ENCODE measurements at regions not wholly inside any gene's neighbourhood (a gene's known extent, or its start where the extent isn't known, plus 50 kb on each side); places are given as distances from the start of the nearest gene placed in this dataset.

- no peak for DNase-seq
These were observed 260.7 kb upstream of the CSF3R start for GRCh38 chr1:36743286-36744005.

GRCh38 chr1:36741066-36741465 lies 258.4 kb upstream of the CSF3R start:
- DNase-seq: no peak

- DNase-seq: no peak
These were observed 257.7 kb upstream of the CSF3R start for GRCh38 chr1:36740446-36740845.

GRCh38 chr1:36739703-36740289 lies 257.1 kb upstream of the CSF3R start:
- no peak for DNase-seq

DNA sequence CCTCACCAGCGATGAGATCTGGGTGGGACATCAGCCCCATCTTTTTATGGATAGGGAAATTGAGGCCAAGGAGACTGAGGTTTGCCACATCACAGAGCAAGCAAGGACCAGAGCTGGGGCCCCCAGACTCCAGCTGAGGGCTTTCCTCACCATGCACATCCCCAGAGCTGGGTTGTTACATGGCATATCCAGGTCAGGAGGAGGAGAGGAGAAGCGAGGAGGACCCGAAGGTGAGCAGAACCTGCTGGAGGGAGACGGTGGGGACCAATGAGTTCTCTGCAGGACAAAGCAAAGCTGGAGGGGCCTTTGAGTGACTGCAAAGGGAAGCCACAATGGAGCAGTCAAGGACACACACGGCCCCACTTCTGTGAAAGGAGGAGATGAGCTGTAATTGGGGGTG lies 255.5 kb upstream of the CSF3R start:
- DNase-seq: no peak

DNA sequence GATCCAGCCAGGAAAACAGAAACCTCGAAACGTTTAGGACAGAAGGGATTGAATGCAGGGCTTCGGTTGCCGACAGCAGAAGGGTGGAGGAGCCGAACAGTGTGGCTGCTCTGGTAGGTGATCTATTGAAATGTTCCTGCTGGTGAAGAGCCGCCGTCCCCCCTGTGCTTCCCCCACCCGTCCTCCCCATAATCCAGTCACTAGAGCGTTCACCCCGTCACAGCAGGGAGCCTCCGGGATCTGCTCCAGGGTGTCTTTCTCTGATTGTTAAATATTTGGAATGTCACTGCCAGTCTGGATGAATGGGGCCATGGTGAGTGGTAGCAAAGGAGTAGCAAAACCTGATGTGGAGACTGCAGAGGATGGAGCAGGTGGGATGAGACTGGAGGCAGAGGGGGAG lies 255.1 kb upstream of the CSF3R start:
- DNase-seq: no peak

DNA sequence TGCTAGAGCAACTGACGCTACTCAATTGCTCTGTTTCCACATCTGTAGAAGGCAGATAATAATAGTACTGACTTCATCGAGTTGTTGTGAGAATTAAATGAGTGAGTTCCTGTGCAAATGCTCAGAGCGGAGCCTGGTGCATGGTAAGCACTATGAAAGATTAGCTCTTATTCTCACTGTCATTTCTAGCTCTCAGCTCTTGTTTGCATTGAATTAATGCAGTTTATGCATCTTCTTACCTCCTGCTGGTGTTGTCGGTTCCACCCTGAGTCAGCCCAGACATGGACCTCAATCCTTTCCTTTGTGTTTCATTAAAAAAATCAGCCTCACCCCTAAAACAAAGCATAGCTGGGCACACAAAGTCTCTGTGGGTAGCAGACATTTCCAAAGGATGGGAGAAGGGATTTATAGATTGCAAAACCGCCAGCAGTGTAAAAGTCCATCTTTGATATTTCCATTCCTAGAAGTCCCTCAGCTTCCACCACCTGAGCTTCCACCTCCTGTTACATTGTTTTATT lies 254.4 kb upstream of the CSF3R start:
- no peak for DNase-seq

DNA sequence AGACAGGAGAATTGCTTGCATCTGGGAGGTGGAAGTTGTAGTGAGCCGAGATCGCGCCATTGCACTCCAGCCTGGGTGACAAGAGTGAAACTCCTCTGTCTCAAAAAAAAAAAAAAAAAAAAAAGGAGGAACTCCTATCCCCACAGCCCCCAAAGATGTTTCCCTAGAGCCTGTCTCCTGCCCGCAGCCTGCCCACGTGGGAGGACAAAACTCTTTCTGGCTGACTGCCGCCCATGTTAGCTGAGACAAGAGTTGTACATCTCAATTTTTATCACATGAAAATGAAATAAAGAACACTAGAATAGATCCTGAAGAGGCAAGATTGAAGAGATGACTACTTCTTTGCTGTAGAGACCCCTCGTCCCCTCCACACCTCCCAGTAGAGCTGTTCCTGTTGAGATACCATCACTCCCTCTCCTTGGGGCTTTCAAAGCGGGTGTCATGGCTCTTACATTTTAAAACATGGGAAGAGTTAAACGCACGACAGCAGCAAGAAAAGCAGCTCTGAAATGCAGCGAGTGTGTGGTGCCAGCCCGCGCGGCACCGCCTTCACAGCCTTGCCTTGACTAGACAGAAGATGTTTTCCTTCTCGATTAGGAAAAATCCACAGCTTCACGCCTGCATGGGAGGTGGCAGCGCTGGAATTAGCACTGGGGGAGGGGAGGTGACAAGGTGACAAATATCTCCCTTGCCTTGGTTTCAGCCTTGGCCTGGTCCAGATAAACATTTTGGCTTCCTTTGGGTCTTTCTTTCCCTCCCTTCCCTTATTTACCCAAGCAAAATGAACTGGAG lies 253.4 kb upstream of the CSF3R start:
- no peak for DNase-seq

GRCh38 chr1:36735436-36735835 lies 252.7 kb upstream of the CSF3R start:
- DNase-seq: no peak

- DNase-seq: no peak
These were observed 251.6 kb upstream of the CSF3R start for GRCh38 chr1:36734356-36734755.

GRCh38 chr1:36733748-36734147 lies 251.0 kb upstream of the CSF3R start:
- no peak for DNase-seq

- no peak for DNase-seq
These were observed 249.3 kb upstream of the CSF3R start for GRCh38 chr1:36732015-36732356.

GRCh38 chr1:36731226-36732014 lies 248.7 kb upstream of the CSF3R start:
- DNase-seq: no peak

GRCh38 chr1:36730599-36730998 lies 247.9 kb upstream of the CSF3R start:
- DNase-seq: no peak

GRCh38 chr1:36729716-36730510 lies 247.2 kb upstream of the CSF3R start:
- DNase-seq: no peak

GRCh38 chr1:36729289-36729688 lies 246.6 kb upstream of the CSF3R start:
- no peak for DNase-seq

DNA sequence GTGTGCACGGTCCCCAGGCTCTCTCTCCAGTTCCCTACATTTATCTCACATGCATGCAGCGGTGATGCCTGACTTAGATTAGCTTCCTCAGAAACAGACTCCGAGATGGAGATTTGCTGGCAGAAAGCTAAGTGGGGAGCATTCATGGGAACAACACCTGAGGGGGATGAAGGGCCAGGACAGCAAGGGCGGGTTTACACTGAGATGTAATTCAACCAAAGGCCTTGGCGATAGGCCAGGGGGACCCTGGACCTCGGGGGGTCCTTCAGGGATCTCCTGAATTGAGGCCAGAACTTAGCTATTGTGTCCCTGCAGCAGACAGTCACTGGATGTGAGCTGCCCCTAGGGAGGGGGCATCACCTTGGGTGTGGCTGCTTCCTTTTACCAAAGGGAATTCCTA lies 246.1 kb upstream of the CSF3R start:
- no peak for DNase-seq

DNA sequence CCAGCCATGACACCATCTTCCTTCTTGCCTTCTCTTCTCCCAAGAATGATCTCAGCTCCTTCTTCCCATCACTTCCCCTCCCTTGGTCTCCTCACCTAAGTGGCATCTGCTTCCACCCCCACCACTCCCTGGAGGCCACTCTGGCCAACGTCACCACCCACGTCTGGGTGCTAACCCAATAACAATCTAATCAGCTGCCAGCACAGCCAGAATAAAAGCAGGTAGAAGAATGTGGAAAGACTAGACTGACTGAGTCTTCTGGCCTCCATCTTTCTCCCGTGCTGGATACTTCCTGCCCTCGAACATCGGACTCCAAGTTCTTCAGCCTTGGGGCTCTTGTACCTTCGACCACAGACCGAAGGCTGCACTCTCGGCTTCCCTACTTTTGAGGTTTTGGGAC lies 245.3 kb upstream of the CSF3R start:
- no peak for DNase-seq

GRCh38 chr1:36725151-36725550 lies 242.4 kb upstream of the CSF3R start:
- DNase-seq: no peak

DNA sequence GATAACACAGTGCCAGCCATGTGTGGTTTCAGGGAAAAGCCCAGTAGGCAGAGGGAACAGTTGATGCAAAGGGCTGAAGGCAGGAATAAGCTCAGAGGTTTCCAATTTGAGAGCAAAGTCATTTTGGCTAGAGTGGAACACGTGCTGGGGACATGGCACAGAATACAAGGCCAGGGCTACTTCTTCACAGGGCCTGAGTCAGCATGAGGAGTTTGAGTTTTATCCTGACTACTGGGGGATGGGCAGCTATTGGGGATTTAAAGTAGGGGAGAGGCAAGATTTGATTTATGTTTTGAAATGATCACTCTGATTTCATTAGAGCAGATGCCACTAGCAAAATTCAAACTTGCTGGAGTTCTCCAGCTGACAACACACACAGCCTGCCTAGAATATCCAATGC lies 241.1 kb upstream of the CSF3R start:
- no peak for DNase-seq

DNA sequence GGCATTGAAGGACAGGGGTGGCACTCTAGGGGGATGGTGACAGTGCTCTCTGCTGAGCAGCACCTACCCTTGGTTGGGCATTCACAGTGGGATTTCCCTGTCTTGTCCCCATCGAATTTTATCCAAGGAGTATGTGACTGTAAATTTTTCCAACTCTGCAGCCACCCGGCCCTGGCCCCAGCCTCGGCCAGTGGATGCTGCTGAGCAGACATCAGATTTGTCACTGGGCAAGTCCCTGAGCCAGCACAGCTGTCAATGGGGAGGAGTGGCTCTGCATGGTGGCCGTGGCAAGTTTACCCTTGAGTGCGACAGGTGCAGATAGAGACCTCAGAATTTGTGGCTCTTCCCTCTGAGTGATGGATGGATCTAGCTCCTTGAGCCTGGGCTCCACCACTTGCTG lies 240.2 kb upstream of the CSF3R start:
- no peak for DNase-seq

- DNase-seq: no peak
These were observed 238.5 kb upstream of the CSF3R start for GRCh38 chr1:36721261-36721660.
